MM.1S (cell line): ENCODE measurements at regions not wholly inside any gene's neighbourhood (a gene's known extent, or its start where the extent isn't known, plus 50 kb on each side); places are given as distances from the start of the nearest gene placed in this dataset.

ENCODE experiments used
- DNase-seq: peaks from one replicate; pipeline ENCODE4 v3.0.0-alpha.2; 2015
- H2AFZ ChIP-seq: fragments of 300-600 bp; sonication (generic); 2 replicates; pipeline ENCODE4 v1.6.0; 2016; ENCODE audit warnings: antibody characterized with exemption, low read length
- H3F3A ChIP-seq: fragments of 300-600 bp; sonication (generic); 2 replicates; pipeline ENCODE4 v1.6.1; 2016; ENCODE audit warnings: mild to moderate bottlenecking, antibody characterized with exemption, low read length, moderate library complexity, mixed read lengths; ENCODE audit not compliant: insufficient read depth
- H3K27ac ChIP-seq: fragments of 300-600 bp; sonication (generic); 2 replicates; pipeline ENCODE4 v1.5.1; 2016; ENCODE audit warnings: mild to moderate bottlenecking, low read length
- H3K27me3 ChIP-seq: fragments of 300-600 bp; sonication (generic); replicated peaks from 2 replicates; pipeline ENCODE4 v1.6.0; 2016; ENCODE audit warnings: low read length; ENCODE audit not compliant: insufficient read depth
- H3K36me3 ChIP-seq: fragments of 300-600 bp; sonication (generic); replicated peaks from 2 replicates; pipeline ENCODE4 v1.6.1; 2016; ENCODE audit warnings: mild to moderate bottlenecking, low read length, mixed read lengths; ENCODE audit not compliant: insufficient read depth
- H3K4me1 ChIP-seq: fragments of 300-600 bp; sonication (generic); 2 replicates; pipeline ENCODE4 v1.6.1; 2016; ENCODE audit warnings: low read length, mixed read lengths
- H3K4me2 ChIP-seq: fragments of 300-600 bp; sonication (generic); 2 replicates; pipeline ENCODE4 v1.6.0; 2016; ENCODE audit warnings: low read depth, low read length
- H3K4me3 ChIP-seq: fragments of 300-600 bp; sonication (generic); 2 replicates; pipeline ENCODE4 v1.5.1; 2016; ENCODE audit warnings: low read length, mixed read lengths
- H3K79me2 ChIP-seq: fragments of 300-600 bp; sonication (generic); 2 replicates; pipeline ENCODE4 v1.6.1; 2016; ENCODE audit warnings: mixed run types, low read length, mixed read lengths
- H3K9ac ChIP-seq: fragments of 300-600 bp; sonication (generic); 2 replicates; pipeline ENCODE4 v1.6.1; 2016; ENCODE audit warnings: low read length, mixed read lengths
- H3K9me2 ChIP-seq: fragments of 300-600 bp; sonication (generic); replicated peaks from 2 replicates; pipeline ENCODE4 v1.6.1; 2016; ENCODE audit warnings: mild to moderate bottlenecking, low read length, mixed read lengths; ENCODE audit not compliant: insufficient read depth
- H3K9me3 ChIP-seq: fragments of 300-600 bp; sonication (generic); replicated peaks from 2 replicates; pipeline ENCODE4 v1.6.1; 2016; ENCODE audit warnings: mild to moderate bottlenecking, low read length, mixed read lengths; ENCODE audit not compliant: insufficient read depth
- H4K20me1 ChIP-seq: fragments of 300-600 bp; sonication (generic); 2 replicates; pipeline ENCODE4 v1.6.1; 2016; ENCODE audit warnings: mild to moderate bottlenecking, low read length, moderate library complexity, mixed read lengths; ENCODE audit not compliant: insufficient read depth
- CTCF ChIP-seq: fragments of 300-600 bp; sonication (generic); IDR thresholded peaks from 2 replicates; pipeline ENCODE4 v1.5.1; 2016; ENCODE audit warnings: antibody characterized with exemption, low read length, mixed read lengths
- EZH2 ChIP-seq: fragments of 300-600 bp; sonication (generic); optimal IDR thresholded peaks from 2 replicates; pipeline ENCODE3; 2017; ENCODE audit warnings: low read depth, mild to moderate bottlenecking, antibody characterized with exemption, low read length, mixed read lengths
- EZH2phosphoT487 ChIP-seq: fragments of 300-600 bp; sonication (generic); IDR thresholded peaks from 2 replicates; pipeline ENCODE4 v1.6.1; 2018; ENCODE audit warnings: antibody characterized with exemption, low read length

GRCh38 chr3:34285827-34286188 lies 487.4 kb downstream of the PDCD6IP start:
- Histone ChIP-seq H4K20me1 (no peaks in the 10 kb centered on the region), H3K79me2 (no peaks in the 10 kb centered on the region), H3K4me1 (no peaks in the 10 kb centered on the region), H3K9ac (no peak overlapping the region), H3K9me2 (no peaks in the 10 kb centered on the region), H3K9me3 (no peaks in the 10 kb centered on the region), H3K36me3 (no peaks in the 10 kb centered on the region), H2AFZ (no peak overlapping the region), H3K27ac (no peak overlapping the region), H3K4me2 (no peak overlapping the region), H3F3A (no peaks in the 10 kb centered on the region), H3K27me3 (no peaks in the 10 kb centered on the region), H3K4me3 (no peak overlapping the region)
- TF ChIP-seq CTCF (no peak), EZH2phosphoT487 (no peak), EZH2 (no peak)
- no peak for DNase-seq

- Histone ChIP-seq H3K9ac (no peak overlapping the region), H3K4me3 (no peak overlapping the region), H4K20me1 (no peaks in the 10 kb centered on the region), H3K27ac (no peak overlapping the region), H3K27me3 (no peaks in the 10 kb centered on the region), H3K79me2 (no peaks in the 10 kb centered on the region), H3K4me1 (no peaks in the 10 kb centered on the region), H3K4me2 (no peak overlapping the region), H3K36me3 (no peaks in the 10 kb centered on the region), H3K9me2 (no peaks in the 10 kb centered on the region), H3F3A (no peaks in the 10 kb centered on the region), H3K9me3 (no peaks in the 10 kb centered on the region), H2AFZ (no peak overlapping the region)
- no peak for DNase-seq
- TF ChIP-seq CTCF, result no peak
- TF ChIP-seq EZH2, result no peak
- no peak for TF ChIP-seq EZH2phosphoT487
These were observed 494.3 kb downstream of the PDCD6IP start for GRCh38 chr3:34292605-34293300.

GRCh38 chr3:34294240-34294639 lies 495.8 kb downstream of the PDCD6IP start:
- TF ChIP-seq CTCF, result no peak
- Histone ChIP-seq H2AFZ (no peak overlapping the region), H3K27me3 (no peaks in the 10 kb centered on the region), H3K36me3 (no peaks in the 10 kb centered on the region), H3K27ac (no peak overlapping the region), H3K9ac (no peak overlapping the region), H3K4me1 (no peaks in the 10 kb centered on the region), H3K4me3 (no peak overlapping the region), H3K9me3 (no peaks in the 10 kb centered on the region), H4K20me1 (no peaks in the 10 kb centered on the region), H3F3A (no peaks in the 10 kb centered on the region), H3K9me2 (no peaks in the 10 kb centered on the region), H3K79me2 (no peaks in the 10 kb centered on the region), H3K4me2 (no peak overlapping the region)
- DNase-seq, result no peak
